HG02852 (cell line): ENCODE measurements at regions not wholly inside any gene's neighbourhood (a gene's known extent, or its start where the extent isn't known, plus 50 kb on each side); places are given as distances from the start of the nearest gene placed in this dataset.

Experiments
- ATAC-seq: cut with Tn5 transposase; IDR thresholded peaks from one replicate; pipeline ENCODE4 v1.9.1; 2021; ENCODE audit warnings: mild to moderate bottlenecking, moderate library complexity; ENCODE audit not compliant: unreplicated experiment

DNA sequence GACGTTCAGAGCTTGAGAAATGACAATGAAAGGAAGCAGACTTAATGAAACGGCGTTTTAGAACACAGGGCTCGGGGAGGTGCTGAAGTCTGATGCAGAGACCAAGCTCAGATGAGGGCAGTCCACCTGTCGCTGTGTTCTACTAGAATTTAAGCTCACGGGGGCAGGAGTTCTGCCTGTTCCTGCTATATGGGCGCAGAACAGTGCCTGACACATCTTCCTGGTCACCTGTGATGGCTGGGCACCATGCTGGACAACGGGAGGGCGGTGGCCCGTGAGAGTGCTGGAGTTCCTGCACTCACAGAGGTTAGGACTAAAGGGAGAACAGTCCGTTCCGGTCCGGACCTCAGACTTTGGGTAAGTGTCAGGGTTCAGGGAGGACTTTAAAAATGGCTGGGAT, 130.6 kb downstream of the ERMARD start:
- ATAC-seq = no peak

GRCh38 chr6:169881398-169881797, 130.0 kb downstream of the ERMARD start:
- ATAC-seq = no peak

DNA sequence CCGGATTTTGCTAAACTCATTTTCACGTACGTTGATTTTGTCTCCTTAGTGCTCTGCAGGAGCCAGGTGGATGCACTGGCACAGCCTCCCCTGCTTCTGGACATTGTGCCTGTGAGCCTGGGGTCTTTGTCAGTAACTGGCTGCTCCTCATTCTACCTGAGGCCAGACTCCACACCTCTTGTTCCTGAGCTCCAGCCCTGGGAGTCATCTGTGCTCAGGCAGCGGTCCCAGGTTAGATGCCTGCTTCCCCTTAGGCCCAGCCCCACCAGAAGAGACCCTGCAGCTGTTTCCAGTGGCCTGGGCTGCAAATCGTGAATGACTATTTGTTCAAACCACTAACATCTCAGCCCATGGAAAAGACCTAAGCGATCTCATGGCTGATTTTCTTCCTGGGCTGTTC, 129.1 kb downstream of the ERMARD start:
- ATAC-seq = no peak

GRCh38 chr6:169869301-169869700, 117.9 kb downstream of the ERMARD start:
- no peak for ATAC-seq

GRCh38 chr6:169868458-169868857, 117.0 kb downstream of the ERMARD start:
- peak; percentile 71 for ATAC-seq

DNA sequence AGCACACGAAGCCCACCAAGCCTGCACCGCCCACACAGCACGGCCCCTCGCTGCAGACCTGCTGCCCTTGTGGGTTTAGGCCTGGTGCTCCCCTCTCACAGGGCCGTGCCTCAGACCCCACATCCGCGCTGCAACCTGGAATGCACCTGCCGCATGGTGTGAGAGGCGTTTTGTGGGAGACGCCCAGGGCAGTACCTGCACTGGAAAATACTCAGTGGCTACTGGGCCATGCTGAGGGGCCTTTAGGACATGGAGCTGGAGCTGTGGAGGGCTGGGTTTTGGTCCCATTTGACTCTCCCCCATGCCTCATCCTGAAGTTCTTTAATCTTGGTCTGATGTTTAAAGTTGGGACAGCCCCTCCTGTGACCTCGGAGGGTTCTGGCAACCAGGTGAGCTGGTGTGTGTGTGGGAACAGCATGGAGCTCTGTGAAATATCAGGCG, 116.3 kb downstream of the ERMARD start:
- no peak for ATAC-seq

- no peak for ATAC-seq
These were observed 115.5 kb downstream of the ERMARD start for GRCh38 chr6:169866668-169867521.

DNA sequence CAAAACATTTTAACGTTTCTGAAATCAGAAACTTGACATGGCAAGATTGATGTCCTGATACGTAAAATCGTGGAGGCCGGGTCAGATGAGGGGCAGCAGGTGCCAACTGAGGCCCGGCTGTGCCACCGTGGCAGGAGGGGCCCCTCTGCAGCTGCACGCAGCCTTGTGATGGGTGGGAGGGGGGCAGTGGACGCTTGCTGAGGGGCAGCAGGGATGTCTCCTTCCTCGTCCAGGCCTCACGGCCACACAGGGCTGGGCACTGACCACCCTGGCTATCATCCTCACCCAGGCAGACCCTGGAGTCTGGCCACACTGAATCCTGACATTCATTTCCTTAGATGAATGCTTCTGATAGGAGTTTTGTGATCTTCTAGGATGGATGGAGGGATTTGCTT, 114.7 kb downstream of the ERMARD start:
- no peak for ATAC-seq

- no peak for ATAC-seq
These were observed 114.1 kb downstream of the ERMARD start for GRCh38 chr6:169865346-169866139.

- ATAC-seq = no peak
These were observed 113.0 kb downstream of the ERMARD start for GRCh38 chr6:169864148-169865020.

DNA sequence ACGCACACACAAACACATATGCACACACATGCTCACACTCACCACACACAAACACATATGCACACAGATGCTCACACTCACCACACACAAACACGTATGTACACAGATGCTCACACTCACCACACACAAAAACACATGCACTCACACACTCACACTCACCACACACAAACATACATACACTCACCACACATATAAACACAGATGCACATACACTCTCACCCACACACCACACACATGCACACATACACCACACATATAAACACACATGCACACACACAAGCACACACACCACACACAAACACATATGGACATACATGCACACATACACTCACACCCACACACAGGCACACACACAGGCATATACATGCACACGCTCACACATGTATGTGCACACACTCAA, 112.3 kb downstream of the ERMARD start:
- ATAC-seq = no peak

GRCh38 chr6:169862892-169863525, 111.6 kb downstream of the ERMARD start:
- ATAC-seq = no peak

GRCh38 chr6:169862043-169862891, 110.8 kb downstream of the ERMARD start:
- no peak for ATAC-seq

DNA sequence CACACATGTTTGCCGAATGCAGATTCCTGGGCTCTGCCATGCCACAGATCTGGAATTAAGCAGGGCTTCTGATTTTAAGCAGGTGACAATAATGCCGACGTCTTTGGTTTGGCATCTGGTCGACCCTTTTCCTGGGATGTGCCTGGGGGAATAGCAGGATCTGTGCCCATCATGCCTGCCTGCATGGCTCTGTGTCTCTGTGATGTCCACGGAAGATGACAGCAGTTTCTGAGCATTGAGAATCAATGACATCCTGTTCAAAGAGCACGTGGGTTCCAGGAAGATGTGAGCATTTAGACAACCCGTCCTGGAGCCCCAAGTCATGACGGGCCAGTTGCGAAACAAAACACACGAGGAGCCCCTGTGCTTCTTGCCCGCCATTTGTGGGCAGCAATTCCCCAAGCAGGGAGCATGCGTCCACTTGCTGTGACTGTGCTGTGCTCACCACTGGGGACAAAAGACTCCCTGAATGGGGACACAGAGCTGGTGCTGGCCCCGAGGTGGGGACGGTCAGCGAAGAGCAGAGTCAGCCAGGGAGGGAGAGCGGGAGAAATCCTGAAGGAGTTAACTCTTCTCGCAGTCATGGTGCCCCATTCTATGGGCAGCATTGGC, 110.1 kb downstream of the ERMARD start:
- ATAC-seq = no peak

GRCh38 chr6:169859978-169860703, 108.7 kb downstream of the ERMARD start:
- no peak for ATAC-seq

DNA sequence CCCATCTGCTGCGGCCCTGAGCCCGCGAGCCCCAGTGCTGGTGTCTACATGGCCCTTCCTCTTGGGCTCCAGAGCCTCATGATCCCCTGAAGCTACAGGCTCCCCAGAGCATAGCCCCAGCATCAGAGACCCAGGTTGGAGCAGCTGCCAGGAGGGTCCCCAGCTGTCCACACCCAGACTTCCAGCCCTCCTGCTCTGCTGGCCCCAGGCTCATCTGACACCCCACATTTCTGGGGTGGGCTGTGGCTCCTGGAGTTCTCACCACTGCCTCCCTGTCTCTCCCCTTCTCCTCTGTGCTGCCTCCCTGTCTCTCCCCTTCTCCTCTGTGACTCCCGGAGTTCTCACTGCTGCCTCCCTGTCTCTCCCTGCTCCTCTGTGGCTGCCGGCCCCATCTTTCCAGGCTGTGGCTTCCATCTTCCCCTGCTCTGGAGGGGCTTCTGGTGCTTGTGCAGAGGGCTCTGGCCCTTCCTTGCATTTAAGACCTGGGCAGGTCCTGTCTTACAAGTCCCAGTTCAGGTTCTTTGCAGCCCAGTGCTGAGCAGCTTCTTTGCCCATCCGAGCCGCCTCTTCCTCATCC, 108.1 kb downstream of the ERMARD start:
- no peak for ATAC-seq

DNA sequence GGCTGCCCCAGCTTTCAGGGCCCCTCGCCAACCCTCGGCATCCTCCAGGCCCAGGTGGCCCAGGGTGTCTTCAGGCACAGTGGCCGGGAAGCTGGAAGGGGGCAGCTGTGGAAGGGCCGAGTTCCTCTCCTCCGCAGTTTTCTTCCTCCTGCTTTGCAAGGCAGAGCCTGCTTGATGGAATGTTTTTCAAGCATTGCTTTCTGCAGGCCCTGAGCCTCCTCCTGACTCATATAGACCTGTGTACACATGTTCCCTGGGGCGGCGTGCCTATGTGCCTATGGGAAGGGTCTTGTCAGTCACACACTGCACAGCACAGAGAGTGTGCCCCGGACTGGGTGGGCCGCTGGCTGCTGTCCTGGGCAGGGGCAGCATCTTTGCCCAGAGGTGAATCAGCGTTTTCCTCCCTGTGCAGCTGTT, 107.5 kb downstream of the ERMARD start:
- ATAC-seq = no peak

GRCh38 chr6:169858293-169858934, 107.0 kb downstream of the ERMARD start:
- ATAC-seq = no peak
